HepG2 (cell line): ENCODE measurements at regions not wholly inside any gene's neighbourhood (a gene's known extent, or its start where the extent isn't known, plus 50 kb on each side); places are given as distances from the start of the nearest gene placed in this dataset.

ENCODE experiments used
- ATAC-seq: fragments of 200-7000 bp; cut with Tn5 transposase; 3 replicates; pipeline ENCODE4 v1.9.1; 2020; ENCODE audit warnings: mild to moderate bottlenecking, moderate library complexity
- BruUV-seq: library from RNA; stranded (reverse); fragments of 400-500 nt; replicated peaks from 2 replicates; lab custom pipeline; 2021; lab: Mats Ljungman, UMichigan
- CTCF ChIA-PET: fragments of 300-600 bp; formaldehyde crosslinking; extraction: SDS; loops from one replicate; lab custom pipeline; 2021; ENCODE audit warnings: low total read pairs, inconsistent platforms, low intra/inter-chr PET ratio; lab: Yijun Ruan, JAX
- POLR2A ChIA-PET: fragments of 350-600 bp; sonication (Branson Sonifier 250); formaldehyde crosslinking; loops from one replicate; lab custom pipeline; 2020; ENCODE audit warnings: antibody characterized with exemption, inconsistent platforms; lab: Yijun Ruan, JAX
- DNase-seq: peaks from one replicate; pipeline ENCODE4 v3.0.0-alpha.2; 2015; ENCODE audit warnings: low spot score
- FAIRE-seq: peaks from 3 replicates; lab custom pipeline; 2011; peaks lifted over from hg19 to GRCh38; lab: Jason Lieb, UNC
- H2AFZ ChIP-seq: one replicate; pipeline ENCODE4 v1.6.1; 2011; ENCODE audit warnings: low read length, inconsistent platforms
- H3K27ac ChIP-seq: fragments of 300-600 bp; 3 replicates; pipeline ENCODE4 v1.8.0; 2011; ENCODE audit warnings: mixed run types, mild to moderate bottlenecking, mixed read lengths, low read length, inconsistent platforms; ENCODE audit not compliant: insufficient read depth; ENCODE audit errors: extremely low read length
- H3K27me3 ChIP-seq, 2 experiments: fragments of 200-600 bp in 1 of 2; 2 replicates in 1 of 2; 3 replicates in 1 of 2; pipeline versions ENCODE4 v1.6.0 to v1.8.0; 2011; ENCODE audit warnings: low read length in 2 of 2, mild to moderate bottlenecking in 2 of 2, moderate library complexity in 2 of 2, inconsistent platforms in 1 of 2; ENCODE audit not compliant: insufficient read depth in 2 of 2, control insufficient read depth in 1 of 2
- H3K36me3 ChIP-seq, 2 experiments: fragments of 200-600 bp in 1 of 2; replicated peaks in 1 of 2; 2 replicates in 1 of 2; 3 replicates in 1 of 2; pipeline versions ENCODE4 v1.5.1 to v1.8.0; 2011; ENCODE audit warnings: low read length in 2 of 2, inconsistent platforms in 1 of 2; ENCODE audit not compliant: insufficient read depth in 2 of 2, control insufficient read depth in 1 of 2
- H3K4me1 ChIP-seq: 2 replicates; pipeline ENCODE4 v1.5.1; 2012; ENCODE audit warnings: low read length, inconsistent platforms; ENCODE audit not compliant: insufficient read depth
- H3K4me2 ChIP-seq: 2 replicates; pipeline ENCODE4 v1.6.0; 2011; ENCODE audit warnings: low read depth, low read length, inconsistent platforms
- H3K4me3 ChIP-seq, 3 experiments: fragments of 200-600 bp in 1 of 3; sonication (generic), shearing (Covaris generic) in 1 of 3; replicated peaks in 1 of 3; 2 replicates each; pipeline ENCODE4 v1.5.1; 2011 to 2016; ENCODE audit warnings: low read length in 3 of 3, inconsistent platforms in 2 of 3, low read depth in 2 of 3, mild to moderate bottlenecking in 2 of 3, control low read depth in 1 of 3, mixed read lengths in 1 of 3; ENCODE audit not compliant: insufficient read depth in 1 of 3
- H3K79me2 ChIP-seq: one replicate; pipeline ENCODE4 v1.6.1; 2011; ENCODE audit warnings: low read length, inconsistent platforms; ENCODE audit not compliant: insufficient read depth
- H3K9ac ChIP-seq: 2 replicates; pipeline ENCODE4 v1.6.0; 2011; ENCODE audit warnings: mild to moderate bottlenecking, low read depth, low read length, inconsistent platforms; ENCODE audit not compliant: insufficient read depth
- H3K9me3 ChIP-seq: 2 replicates; pipeline ENCODE4 v1.5.1; 2012; ENCODE audit warnings: mild to moderate bottlenecking, low read length
- H4K20me1 ChIP-seq: 2 replicates; pipeline ENCODE4 v1.6.0; 2011; ENCODE audit warnings: inconsistent platforms, mild to moderate bottlenecking, low read length, moderate library complexity; ENCODE audit not compliant: insufficient read depth
- HIVEP1 ChIP-seq: sonication (generic); formaldehyde crosslinking; IDR thresholded peaks from 2 replicates; pipeline ENCODE4 v1.4.0; 2020; ENCODE audit warnings: mild to moderate bottlenecking, missing genetic modification reagents
- MED13 ChIP-seq: sonication (generic); formaldehyde crosslinking; IDR thresholded peaks from 2 replicates; pipeline ENCODE4 v1.5.0; 2020; ENCODE audit warnings: missing genetic modification reagents
- PBX2 ChIP-seq: IDR thresholded peaks from 2 replicates; pipeline ENCODE4 v1.6.1; 2016; ENCODE audit warnings: control low read depth
- ZBTB21 ChIP-seq: sonication (generic); formaldehyde crosslinking; IDR thresholded peaks from 2 replicates; pipeline ENCODE4 v1.4.0; 2020; ENCODE audit warnings: missing genetic modification reagents
- ZNF282 ChIP-seq: fragments of 450-650 bp; IDR thresholded peaks from 2 replicates; pipeline ENCODE4 v1.6.1; 2018; ENCODE audit not compliant: partially characterized antibody
- ZNF383 ChIP-seq: sonication (generic); formaldehyde crosslinking; IDR thresholded peaks from 2 replicates; pipeline ENCODE4 v1.4.0; 2020; ENCODE audit warnings: missing genetic modification reagents, mild to moderate bottlenecking, borderline replicate concordance
- ZNF441 ChIP-seq: sonication (generic); formaldehyde crosslinking; IDR thresholded peaks from 2 replicates; pipeline ENCODE4 v1.7.0; 2021; ENCODE audit warnings: missing genetic modification reagents, borderline replicate concordance
- ZNF775 ChIP-seq: sonication (generic); formaldehyde crosslinking; IDR thresholded peaks from 2 replicates; pipeline ENCODE4 v1.4.0; 2020; ENCODE audit warnings: missing genetic modification reagents, mild to moderate bottlenecking, moderate library complexity, borderline replicate concordance
- ZSCAN21 ChIP-seq: sonication (generic); formaldehyde crosslinking; IDR thresholded peaks from 2 replicates; pipeline ENCODE4 v1.8.0; 2022; ENCODE audit warnings: mild to moderate bottlenecking, missing genetic modification reagents, moderate library complexity, borderline replicate concordance
- ZZZ3 ChIP-seq: sonication (generic); formaldehyde crosslinking; IDR thresholded peaks from 2 replicates; pipeline ENCODE4 v1.4.0; 2020; ENCODE audit warnings: missing genetic modification reagents, mild to moderate bottlenecking, borderline replicate concordance
- WGBS: methylation state at CpG from one replicate; pipeline ENCODE4 v1.1.6; 2017; ENCODE audit warnings: low lambda C conversion rate; 5-methylcytosine and 5-hydroxymethylcytosine counted together
- in situ Hi-C: cut with HindIII; loops from 2 replicates; pipeline ENCODE4 v1.10.0; 2017; ENCODE audit warnings: low pct_unique_long_range_greater_than_20kb; ENCODE audit not compliant: extremely low pct_ligation_motif_present
- intact Hi-C: fragments of 100-400 bp; cut with micrococcal nuclease; formaldehyde crosslinking; loops from one replicate; pipeline ENCODE4 v1.10.0; 2022; ENCODE audit not compliant: unreplicated experiment
- TF ChIP-seq, protein P1 (sequence below): sonication (generic); formaldehyde crosslinking; IDR thresholded peaks from 2 replicates; pipeline ENCODE4 v1.5.1; 2020; ENCODE audit warnings: missing genetic modification reagents, mild to moderate bottlenecking, borderline replicate concordance
- TF ChIP-seq, protein P2 (sequence below): sonication (generic); formaldehyde crosslinking; IDR thresholded peaks from 2 replicates; pipeline ENCODE4 v1.4.0; 2020; ENCODE audit warnings: missing genetic modification reagents
- TF ChIP-seq, protein P3 (sequence below): sonication (generic); formaldehyde crosslinking; IDR thresholded peaks from 2 replicates; pipeline ENCODE4 v1.4.0; 2020; ENCODE audit warnings: mild to moderate bottlenecking, low read depth, missing genetic modification reagents
- TF ChIP-seq, protein P4 (sequence below): sonication (generic); formaldehyde crosslinking; IDR thresholded peaks from 2 replicates; pipeline ENCODE4 v1.5.0; 2020; ENCODE audit warnings: mild to moderate bottlenecking, missing genetic modification reagents

DNA sequence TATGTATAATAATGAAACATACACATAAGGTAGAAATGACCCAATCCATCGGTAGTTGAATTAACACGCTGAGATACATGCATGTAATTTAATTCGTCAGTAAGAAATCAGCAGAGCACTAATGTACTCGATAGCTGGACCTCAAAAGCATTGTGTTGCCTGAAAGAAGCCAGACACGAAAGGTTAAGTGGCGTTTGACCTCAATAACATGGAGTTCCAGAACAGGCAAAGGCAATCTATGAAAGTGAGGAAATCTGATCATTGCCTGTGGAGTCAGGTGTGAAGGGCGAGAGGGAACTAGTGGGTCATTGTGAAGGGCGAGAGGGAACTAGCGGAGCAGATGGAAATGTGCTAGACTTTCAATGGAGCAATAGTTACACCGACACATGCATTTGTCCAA lies 970.4 kb upstream of the TMEM132C start (continued):
- TF ChIP-seq, protein P1, sequence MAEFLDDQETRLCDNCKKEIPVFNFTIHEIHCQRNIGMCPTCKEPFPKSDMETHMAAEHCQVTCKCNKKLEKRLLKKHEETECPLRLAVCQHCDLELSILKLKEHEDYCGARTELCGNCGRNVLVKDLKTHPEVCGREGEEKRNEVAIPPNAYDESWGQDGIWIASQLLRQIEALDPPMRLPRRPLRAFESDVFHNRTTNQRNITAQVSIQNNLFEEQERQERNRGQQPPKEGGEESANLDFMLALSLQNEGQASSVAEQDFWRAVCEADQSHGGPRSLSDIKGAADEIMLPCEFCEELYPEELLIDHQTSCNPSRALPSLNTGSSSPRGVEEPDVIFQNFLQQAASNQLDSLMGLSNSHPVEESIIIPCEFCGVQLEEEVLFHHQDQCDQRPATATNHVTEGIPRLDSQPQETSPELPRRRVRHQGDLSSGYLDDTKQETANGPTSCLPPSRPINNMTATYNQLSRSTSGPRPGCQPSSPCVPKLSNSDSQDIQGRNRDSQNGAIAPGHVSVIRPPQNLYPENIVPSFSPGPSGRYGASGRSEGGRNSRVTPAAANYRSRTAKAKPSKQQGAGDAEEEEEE, result no peak
- TF ChIP-seq ZZZ3 (CRISPR knock-in tag), result no peak
- no peak for TF ChIP-seq HIVEP1 (CRISPR knock-in tag)
- TF ChIP-seq ZNF282, result no peak

DNA sequence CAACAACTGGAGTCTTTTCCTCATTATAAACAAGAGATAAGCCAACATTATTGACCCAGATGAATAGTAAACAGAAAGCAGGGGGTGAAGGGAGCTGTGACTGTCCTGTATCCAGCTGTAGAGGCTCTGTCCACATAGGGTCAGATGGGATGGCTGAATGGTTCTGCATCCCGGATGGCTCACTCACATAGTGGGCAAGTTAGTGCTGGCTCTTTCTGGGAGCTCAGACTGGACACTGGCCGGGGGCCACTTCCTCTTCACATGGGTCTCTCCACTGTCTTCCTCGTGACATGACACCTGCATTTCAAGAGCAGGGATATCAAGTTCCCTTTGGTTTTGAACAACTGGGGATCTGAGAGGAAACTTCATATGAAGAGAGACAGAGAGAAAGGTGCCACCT lies 969.6 kb upstream of the TMEM132C start:
- Histone ChIP-seq H3K79me2 (no peaks in the 10 kb centered on the region), H3K4me3 (no peak overlapping the region), H4K20me1 (no peaks in the 10 kb centered on the region), H3K4me2 (no peak overlapping the region), H3K36me3 (no peaks in the 10 kb centered on the region), H2AFZ (no peak overlapping the region), H3K27me3 (no peaks in the 10 kb centered on the region), H3K9ac (no peak overlapping the region), H3K9me3 (no peaks in the 10 kb centered on the region), H3K4me1 (no peaks in the 10 kb centered on the region), H3K27ac (no peak overlapping the region)
- ATAC-seq (no peak), DNase-seq (no peak), FAIRE-seq (no peak)
- intact Hi-C loops, result no loop called here
- POLR2A ChIA-PET, result no interaction called here
- CTCF ChIA-PET, result no interaction called here
- in situ Hi-C loops, result no loop called here
- WGBS, result 8% methylated on average over 3 of the region's 3 CpGs
- no TSS peak for BruUV-seq
- TF ChIP-seq ZNF775 (no peak), MED13 (CRISPR knock-in tag) (no peak), ZNF383 (CRISPR knock-in tag) (no peak), ZBTB21 (CRISPR knock-in tag) (no peak), PBX2 (no peak), ZSCAN21 (no peak), ZNF441 (CRISPR knock-in tag) (no peak)
- TF ChIP-seq, protein P2, sequence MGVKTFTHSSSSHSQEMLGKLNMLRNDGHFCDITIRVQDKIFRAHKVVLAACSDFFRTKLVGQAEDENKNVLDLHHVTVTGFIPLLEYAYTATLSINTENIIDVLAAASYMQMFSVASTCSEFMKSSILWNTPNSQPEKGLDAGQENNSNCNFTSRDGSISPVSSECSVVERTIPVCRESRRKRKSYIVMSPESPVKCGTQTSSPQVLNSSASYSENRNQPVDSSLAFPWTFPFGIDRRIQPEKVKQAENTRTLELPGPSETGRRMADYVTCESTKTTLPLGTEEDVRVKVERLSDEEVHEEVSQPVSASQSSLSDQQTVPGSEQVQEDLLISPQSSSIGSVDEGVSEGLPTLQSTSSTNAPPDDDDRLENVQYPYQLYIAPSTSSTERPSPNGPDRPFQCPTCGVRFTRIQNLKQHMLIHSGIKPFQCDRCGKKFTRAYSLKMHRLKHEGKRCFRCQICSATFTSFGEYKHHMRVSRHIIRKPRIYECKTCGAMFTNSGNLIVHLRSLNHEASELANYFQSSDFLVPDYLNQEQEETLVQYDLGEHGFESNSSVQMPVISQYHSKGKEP, result no peak
- TF ChIP-seq, protein P3, sequence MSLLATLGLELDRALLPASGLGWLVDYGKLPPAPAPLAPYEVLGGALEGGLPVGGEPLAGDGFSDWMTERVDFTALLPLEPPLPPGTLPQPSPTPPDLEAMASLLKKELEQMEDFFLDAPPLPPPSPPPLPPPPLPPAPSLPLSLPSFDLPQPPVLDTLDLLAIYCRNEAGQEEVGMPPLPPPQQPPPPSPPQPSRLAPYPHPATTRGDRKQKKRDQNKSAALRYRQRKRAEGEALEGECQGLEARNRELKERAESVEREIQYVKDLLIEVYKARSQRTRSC (CRISPR knock-in tag), result no peak
- TF ChIP-seq, protein P1, result no peak
- TF ChIP-seq, protein P4, sequence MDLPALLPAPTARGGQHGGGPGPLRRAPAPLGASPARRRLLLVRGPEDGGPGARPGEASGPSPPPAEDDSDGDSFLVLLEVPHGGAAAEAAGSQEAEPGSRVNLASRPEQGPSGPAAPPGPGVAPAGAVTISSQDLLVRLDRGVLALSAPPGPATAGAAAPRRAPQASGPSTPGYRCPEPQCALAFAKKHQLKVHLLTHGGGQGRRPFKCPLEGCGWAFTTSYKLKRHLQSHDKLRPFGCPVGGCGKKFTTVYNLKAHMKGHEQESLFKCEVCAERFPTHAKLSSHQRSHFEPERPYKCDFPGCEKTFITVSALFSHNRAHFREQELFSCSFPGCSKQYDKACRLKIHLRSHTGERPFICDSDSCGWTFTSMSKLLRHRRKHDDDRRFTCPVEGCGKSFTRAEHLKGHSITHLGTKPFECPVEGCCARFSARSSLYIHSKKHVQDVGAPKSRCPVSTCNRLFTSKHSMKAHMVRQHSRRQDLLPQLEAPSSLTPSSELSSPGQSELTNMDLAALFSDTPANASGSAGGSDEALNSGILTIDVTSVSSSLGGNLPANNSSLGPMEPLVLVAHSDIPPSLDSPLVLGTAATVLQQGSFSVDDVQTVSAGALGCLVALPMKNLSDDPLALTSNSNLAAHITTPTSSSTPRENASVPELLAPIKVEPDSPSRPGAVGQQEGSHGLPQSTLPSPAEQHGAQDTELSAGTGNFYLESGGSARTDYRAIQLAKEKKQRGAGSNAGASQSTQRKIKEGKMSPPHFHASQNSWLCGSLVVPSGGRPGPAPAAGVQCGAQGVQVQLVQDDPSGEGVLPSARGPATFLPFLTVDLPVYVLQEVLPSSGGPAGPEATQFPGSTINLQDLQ (CRISPR knock-in tag), result no peak
